GM21390 (cell line): ENCODE measurements at regions not wholly inside any gene's neighbourhood (a gene's known extent, or its start where the extent isn't known, plus 50 kb on each side); places are given as distances from the start of the nearest gene placed in this dataset.
"Not testable (repeated sequence)": the region's sequence is repeated elsewhere in the genome, so short reads cannot be mapped to it uniquely, and the experiment has no call there.

Experiments used
- ATAC-seq: cut with Tn5 transposase; IDR thresholded peaks from one replicate; pipeline ENCODE4 v1.9.1; 2021; ENCODE audit not compliant: unreplicated experiment

GRCh38 chr12:86723326-86723725 lies 467.1 kb upstream of the MGAT4C start:
- ATAC-seq = no peak

- no peak for ATAC-seq
Measured at GRCh38 chr12:86721713-86722397, 465.7 kb upstream of the MGAT4C start.

GRCh38 chr12:86719381-86719780 lies 463.2 kb upstream of the MGAT4C start:
- ATAC-seq = no peak

GRCh38 chr12:86713121-86713520 lies 456.9 kb upstream of the MGAT4C start:
- no peak for ATAC-seq

- ATAC-seq = no peak
Measured at GRCh38 chr12:86712425-86712843, 456.2 kb upstream of the MGAT4C start.

- ATAC-seq = no peak
Measured at GRCh38 chr12:86711731-86712130, 455.5 kb upstream of the MGAT4C start.

DNA sequence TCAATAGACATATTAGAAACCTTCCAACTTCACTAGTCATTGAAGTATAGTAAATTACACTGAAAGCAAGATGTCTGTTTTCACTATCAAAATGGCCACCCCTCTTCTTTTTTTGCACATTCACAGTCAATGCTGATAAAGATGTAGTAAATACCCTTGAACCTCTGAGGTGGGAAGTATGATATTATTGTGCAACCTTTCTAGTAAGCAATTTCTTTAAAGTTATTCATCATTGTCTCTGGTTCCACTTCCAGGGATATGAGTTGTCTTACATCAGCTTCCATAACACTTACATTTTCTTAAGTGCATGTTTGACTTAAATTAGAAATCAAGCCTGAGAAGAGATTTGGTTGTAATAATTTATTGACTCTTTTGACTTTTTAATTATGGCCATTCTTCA lies 453.9 kb upstream of the MGAT4C start:
- ATAC-seq = no peak

DNA sequence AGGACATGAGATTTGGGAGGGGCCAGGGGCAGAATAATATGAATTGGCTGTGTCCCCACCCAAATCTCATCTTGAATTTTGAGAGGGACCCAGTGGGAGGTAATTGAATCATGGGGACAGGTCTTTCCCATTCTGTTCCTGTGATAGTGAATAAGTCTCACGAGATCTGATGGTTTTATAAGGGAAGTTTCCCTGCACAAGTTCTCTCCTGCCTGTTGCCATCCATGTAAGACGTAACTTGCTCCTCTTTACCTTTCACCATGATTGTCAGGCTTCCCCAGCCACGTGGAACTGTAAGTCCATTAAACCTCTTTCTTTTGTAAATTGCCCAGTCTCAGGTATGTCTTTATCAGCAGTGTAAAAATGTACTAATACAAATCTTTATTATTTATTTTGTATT lies 452.8 kb upstream of the MGAT4C start:
- ATAC-seq = not testable (repeated sequence)

- no peak for ATAC-seq
Measured at GRCh38 chr12:86698641-86698980, 442.4 kb upstream of the MGAT4C start.

GRCh38 chr12:86697916-86698640 lies 441.9 kb upstream of the MGAT4C start:
- ATAC-seq = no peak

- no peak for ATAC-seq
Measured at GRCh38 chr12:86683568-86684304, 427.5 kb upstream of the MGAT4C start.

- ATAC-seq = no peak
Measured at GRCh38 chr12:86681060-86681459, 424.9 kb upstream of the MGAT4C start.

DNA sequence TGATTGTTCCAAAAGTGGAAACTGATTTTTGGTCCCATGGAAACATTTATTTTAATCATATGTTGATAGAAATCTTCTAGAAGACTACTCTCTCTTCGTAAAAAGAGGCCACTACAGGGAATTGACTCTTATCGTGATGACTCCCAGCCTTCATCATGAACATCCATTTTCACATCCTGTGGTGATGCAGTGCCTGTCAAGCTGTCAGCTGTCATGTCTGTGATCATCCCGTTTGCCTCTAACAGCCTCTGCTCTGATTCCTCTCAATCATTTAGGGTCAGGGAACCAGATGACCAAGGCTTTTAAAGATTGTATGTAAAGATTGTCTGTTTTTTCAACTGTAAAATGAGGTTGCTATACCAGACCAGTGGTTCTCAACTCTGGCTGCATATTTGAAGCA lies 419.0 kb upstream of the MGAT4C start:
- ATAC-seq = no peak

DNA sequence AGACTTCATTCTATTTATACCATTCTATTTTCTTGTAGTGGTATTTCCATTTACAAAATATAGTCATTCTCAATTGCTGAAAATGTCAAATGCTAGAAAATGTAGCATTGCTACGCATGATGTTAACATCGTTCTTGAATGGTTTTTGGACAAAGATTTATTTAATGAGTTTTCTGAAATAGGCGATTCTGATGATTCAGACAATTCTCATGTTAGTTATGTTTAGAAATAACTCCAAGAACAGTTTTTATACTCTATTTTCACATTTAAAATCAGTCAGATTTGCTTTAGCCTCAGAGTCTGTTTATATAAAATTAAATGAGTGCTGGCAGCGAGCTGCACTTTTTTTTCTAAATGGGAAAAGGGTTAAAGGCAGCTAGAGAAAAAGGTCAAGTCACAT lies 414.8 kb upstream of the MGAT4C start:
- ATAC-seq = no peak

DNA sequence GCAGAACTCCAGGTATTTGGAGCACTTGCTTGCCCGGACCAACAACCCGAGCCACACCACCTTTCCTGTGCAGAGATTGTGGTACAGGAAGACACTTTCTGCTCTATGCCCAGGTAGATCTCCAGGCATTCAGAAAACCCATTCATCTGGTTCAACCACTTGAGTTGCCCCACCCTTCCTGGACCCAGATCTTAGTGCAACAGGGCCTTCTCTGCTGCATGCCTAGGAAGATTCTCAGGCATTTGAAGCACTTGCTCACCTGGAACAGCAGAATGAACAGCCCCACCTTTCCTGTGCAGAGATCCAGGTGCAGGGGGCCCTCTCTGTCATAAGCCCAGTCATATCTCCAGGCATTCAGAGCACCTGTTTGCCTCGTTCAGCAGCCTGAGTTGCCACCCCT lies 412.8 kb upstream of the MGAT4C start:
- ATAC-seq = no peak

GRCh38 chr12:86666316-86666715 lies 410.1 kb upstream of the MGAT4C start:
- ATAC-seq = no peak

DNA sequence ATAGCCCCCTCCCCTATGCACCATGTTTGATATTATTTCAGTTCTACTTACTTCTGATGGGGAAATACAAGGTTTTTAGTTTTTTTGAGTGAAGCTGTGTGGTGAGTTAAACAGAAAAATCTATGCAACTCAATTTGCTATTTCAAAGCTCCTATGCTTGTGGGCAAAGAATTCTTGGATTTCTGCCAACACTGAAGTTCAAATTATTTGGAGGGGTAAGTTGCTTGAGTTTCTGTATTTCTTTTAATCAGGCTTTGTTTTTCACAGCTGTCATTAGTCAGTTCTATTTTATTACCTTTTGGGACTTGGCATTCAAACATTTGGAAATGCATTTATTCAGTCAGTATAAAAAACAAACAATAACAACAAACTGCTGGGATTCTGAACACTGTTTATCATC lies 407.5 kb upstream of the MGAT4C start:
- no peak for ATAC-seq

- ATAC-seq = peak; percentile 66
Measured at GRCh38 chr12:86663173-86663572, 407.0 kb upstream of the MGAT4C start.

DNA sequence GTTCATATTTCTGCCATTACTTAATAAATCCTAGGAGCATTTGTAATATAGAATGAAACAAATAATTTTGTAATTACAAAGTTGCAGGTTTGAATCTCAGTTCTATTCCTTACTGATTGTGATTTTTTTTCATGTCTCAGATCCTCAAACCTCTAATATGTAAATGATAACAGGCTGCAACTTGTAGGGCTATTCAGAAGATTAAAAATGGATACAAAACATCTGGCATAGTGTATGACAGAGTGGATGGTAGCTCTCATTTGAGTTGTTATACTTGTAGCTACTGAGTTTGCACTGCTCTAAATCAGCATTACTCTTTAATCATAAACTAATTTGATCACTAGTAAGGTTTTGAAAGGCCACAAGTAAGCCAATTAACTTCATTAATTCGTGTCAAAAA lies 406.3 kb upstream of the MGAT4C start:
- no peak for ATAC-seq

GRCh38 chr12:86660488-86661147 lies 404.4 kb upstream of the MGAT4C start:
- no peak for ATAC-seq

- no peak for ATAC-seq
Measured at GRCh38 chr12:86659985-86660384, 403.8 kb upstream of the MGAT4C start.

DNA sequence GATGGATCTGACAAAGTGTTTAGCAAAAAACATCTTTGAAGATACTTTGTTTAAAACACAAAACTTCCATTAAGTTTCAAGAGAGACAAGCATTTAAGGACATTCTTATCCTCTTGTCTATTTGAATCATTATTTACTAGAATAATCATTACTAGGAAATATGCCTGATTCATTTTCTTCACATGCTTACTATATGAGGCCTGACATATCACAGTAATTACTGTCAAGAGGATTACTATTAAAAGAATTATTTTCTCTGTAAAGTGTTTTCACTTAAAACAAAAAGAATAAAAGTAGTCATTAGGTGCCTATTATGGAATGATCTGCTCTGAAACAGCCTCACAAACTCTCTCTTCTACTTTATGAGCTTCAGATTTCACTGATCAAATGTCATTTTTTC lies 402.1 kb upstream of the MGAT4C start:
- ATAC-seq = no peak
